Choroid plexus epithelial cell (primary cell): ENCODE measurements at regions not wholly inside any gene's neighbourhood (a gene's known extent, or its start where the extent isn't known, plus 50 kb on each side); places are given as distances from the start of the nearest gene placed in this dataset.

ENCODE experiments used
- DNase-seq: peaks from one replicate; pipeline ENCODE4 v3.0.0-alpha.2; 2010; ENCODE audit warnings: low read depth
- H3K4me3 ChIP-seq: 2 replicates; pipeline ENCODE4 v1.5.1; 2011; ENCODE audit warnings: low read depth, mild to moderate bottlenecking, control low read depth, low read length, moderate library complexity
- CTCF ChIP-seq: conservative IDR thresholded peaks from 2 replicates; pipeline ENCODE4 v1.5.1; 2011; ENCODE audit warnings: low read depth, mild to moderate bottlenecking, control low read depth, inconsistent platforms, low read length, moderate library complexity

DNA sequence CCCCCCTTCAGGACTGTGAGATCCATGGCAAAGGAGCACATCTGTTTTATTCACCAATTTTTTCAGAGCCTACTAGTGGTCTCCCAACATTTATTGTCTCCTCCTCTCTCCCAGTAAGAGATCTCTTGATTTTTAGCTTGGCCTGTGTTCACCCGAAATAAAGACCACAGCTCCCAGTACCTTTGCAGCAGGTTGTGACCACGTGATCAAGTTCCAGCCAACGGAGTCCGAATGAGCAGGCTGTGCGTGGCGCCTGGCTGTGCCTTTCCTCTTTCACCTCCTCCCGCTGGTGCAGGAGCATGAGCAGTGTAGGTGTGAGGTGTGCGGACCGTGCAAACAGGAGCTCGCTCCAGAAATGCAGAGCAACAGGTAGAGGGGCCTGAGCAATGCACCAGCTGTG lies 143.6 kb upstream of the GLI2 start:
- H3K4me3 ChIP-seq = no peak overlapping the region
- no peak for DNase-seq
- no peak for TF ChIP-seq CTCF

DNA sequence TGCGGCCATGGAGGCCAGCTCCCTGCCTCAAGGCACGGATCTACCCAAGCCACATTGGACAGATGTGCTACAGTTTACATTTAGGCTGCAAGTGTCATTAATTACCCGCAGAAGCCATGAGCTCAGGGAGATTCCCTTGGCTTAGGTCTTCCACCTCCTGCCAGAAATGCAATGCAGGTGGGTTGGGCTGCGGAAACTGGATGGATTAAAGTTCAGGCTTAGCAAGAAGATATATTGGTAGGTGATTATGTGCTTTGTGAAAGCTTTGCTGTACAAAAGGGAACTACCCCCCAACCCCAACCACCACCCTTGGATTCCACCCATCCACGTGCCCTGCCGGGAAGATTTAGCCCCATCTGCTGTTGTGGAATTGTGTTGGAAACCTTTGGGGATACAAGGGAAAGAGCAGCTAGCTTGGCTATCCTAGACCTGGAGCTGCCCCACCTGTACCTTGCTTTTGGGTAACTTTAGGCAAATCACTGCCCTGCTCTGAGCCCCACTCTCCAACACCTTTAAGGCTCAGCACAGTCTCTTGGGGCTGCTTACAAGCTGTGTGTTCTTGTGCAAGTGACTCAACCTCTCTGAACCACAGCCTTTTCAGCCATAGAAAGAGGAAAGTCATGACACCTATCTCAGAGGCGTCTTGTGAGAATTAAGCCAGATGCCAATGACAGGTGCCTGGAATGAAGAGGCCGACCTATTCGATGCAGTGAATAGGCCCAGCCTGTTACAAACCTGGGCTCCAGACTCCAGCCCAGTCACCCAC lies 141.6 kb upstream of the GLI2 start:
- no peak overlapping the region for H3K4me3 ChIP-seq
- no peak for DNase-seq
- TF ChIP-seq CTCF = no peak

DNA sequence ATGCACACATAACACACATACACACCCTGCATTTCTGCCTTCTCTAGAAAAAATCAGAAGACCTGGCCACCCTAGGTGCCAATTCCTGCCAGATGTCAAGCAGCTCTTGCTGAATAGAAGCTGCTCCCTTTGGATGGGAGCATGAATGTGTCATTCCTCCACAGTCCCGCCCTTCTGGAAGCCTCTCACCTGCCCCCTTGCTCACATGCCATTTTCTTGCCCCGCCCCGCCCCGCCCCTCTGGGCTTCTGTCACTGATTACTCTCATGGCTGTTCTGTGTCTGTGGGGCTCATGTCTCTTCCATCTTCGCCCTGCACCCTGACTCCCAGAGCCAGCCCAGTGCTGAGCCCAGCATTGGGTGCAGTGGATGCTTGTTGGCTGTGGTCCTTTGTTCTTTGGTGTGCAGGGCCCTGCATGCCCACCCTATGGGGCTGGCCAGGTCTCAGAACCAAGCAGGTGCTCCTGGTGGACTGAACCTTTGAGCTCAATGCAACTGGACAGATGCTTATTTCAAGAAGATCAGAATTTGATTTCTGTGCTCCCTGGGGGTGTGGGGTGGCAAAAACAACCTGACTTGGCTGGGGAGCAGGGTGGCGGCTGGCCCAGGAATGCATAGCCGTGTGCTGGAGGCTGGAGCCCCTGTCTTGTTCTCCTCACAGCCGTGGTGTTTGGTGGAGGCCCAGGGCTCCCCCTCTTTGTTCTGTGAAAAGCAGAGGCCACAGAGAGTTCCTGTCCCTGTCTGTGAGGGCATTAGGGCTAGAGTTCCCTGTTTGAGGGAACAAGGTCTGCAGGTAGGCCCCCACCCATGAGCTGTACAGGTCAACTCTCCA lies 140.6 kb upstream of the GLI2 start:
- TF ChIP-seq CTCF = no peak
- H3K4me3 ChIP-seq = no peak overlapping the region
- no peak for DNase-seq

DNA sequence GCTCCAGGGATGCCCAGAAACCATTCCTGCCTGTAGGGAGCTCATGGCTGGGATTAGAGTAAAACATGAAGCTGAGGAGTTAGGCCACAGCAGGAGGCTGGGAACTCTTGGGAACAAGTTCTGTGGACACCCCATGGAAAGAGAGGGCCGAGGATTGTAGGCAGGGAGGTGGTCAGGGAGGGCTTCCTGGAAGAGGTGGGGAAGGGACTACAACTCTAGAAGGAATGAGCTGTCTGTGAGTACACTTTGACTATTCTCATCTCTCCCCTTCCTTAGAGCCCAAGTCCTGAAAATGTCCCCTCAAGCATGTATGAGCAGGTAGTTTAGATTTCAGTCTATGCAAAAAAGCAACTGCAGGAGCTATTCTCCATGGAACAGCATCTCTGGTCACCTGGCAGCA lies 139.9 kb upstream of the GLI2 start:
- H3K4me3 ChIP-seq = no peak overlapping the region
- DNase-seq = no peak
- TF ChIP-seq CTCF = no peak

- TF ChIP-seq CTCF = no peak
- DNase-seq = no peak
- H3K4me3 ChIP-seq = no peak overlapping the region
Observed at GRCh38 chr2:120596191-120596811, 139.4 kb upstream of the GLI2 start.

GRCh38 chr2:120596990-120597594 lies 138.6 kb upstream of the GLI2 start:
- DNase-seq = peak; percentile 96
- no peak for TF ChIP-seq CTCF
- no peak overlapping the region for H3K4me3 ChIP-seq
